IMR-90 (cell line): ENCODE measurements at regions not wholly inside any gene's neighbourhood (a gene's known extent, or its start where the extent isn't known, plus 50 kb on each side); places are given as distances from the start of the nearest gene placed in this dataset.
A peak's percentile ranks its signal among the peaks of the same experiment; 100 is the strongest.

Experiments
- ATAC-seq: fragments of 200-7000 bp; cut with Tn5 transposase; 2 replicates; pipeline ENCODE4 v1.9.1; 2020; ENCODE audit warnings: low read depth, mild to moderate bottlenecking, moderate library complexity
- BruUV-seq: library from RNA; stranded (reverse); fragments of 400-500 nt; replicated peaks from 2 replicates; lab custom pipeline; 2021; lab: Mats Ljungman, UMichigan
- CTCF ChIA-PET: fragments of 300-600 bp; formaldehyde crosslinking; extraction: SDS; loops from one replicate; lab custom pipeline; 2021; ENCODE audit warnings: antibody characterized with exemption; lab: Yijun Ruan, JAX
- POLR2A ChIA-PET: fragments of 300-600 bp; sonication (Branson Sonifier 250); formaldehyde crosslinking; loops from one replicate; lab custom pipeline; 2022; ENCODE audit warnings: antibody characterized with exemption; ENCODE audit not compliant: unreplicated experiment; lab: Charles Lee
- DNase-seq: peaks from one replicate; pipeline ENCODE4 v3.0.0; 2013
- H2AFZ ChIP-seq: replicated peaks from 2 replicates; pipeline ENCODE3; 2013; ENCODE audit warnings: low read length, mild to moderate bottlenecking; ENCODE audit not compliant: poor library complexity
- H2AK5ac ChIP-seq: 2 replicates; pipeline ENCODE4 v1.6.1; 2013; ENCODE audit warnings: low read depth, low read length, inconsistent platforms
- H2AK9ac ChIP-seq: replicated peaks from 2 replicates; pipeline ENCODE3; 2013; ENCODE audit warnings: mild to moderate bottlenecking, low read depth, low read length, moderate library complexity; ENCODE audit not compliant: poor library complexity
- H2BK120ac ChIP-seq: 2 replicates; pipeline ENCODE4 v1.6.1; 2013; ENCODE audit warnings: low read depth, low read length, inconsistent platforms
- H2BK15ac ChIP-seq: 3 replicates; pipeline ENCODE4 v1.6.1; 2013; ENCODE audit warnings: low read depth, low read length, inconsistent platforms
- H2BK20ac ChIP-seq: 2 replicates; pipeline ENCODE4 v1.6.1; 2013; ENCODE audit warnings: low read depth, mild to moderate bottlenecking, inconsistent platforms, low read length, moderate library complexity
- H2BK5ac ChIP-seq: 2 replicates; pipeline ENCODE4 v1.6.1; 2013; ENCODE audit warnings: mild to moderate bottlenecking, low read depth, low read length, inconsistent platforms; ENCODE audit not compliant: poor library complexity, severe bottlenecking
- H3K14ac ChIP-seq: replicated peaks from 2 replicates; pipeline ENCODE4 v1.6.1; 2013; ENCODE audit warnings: low read depth, low read length, inconsistent platforms
- H3K18ac ChIP-seq: 2 replicates; pipeline ENCODE4 v1.6.1; 2013; ENCODE audit warnings: low read depth, low read length, control low read depth
- H3K23ac ChIP-seq: 2 replicates; pipeline ENCODE4 v1.6.1; 2013; ENCODE audit warnings: low read depth, low read length, inconsistent platforms
- H3K27ac ChIP-seq: 2 replicates; pipeline ENCODE4 v1.5.1; 2013; ENCODE audit warnings: mild to moderate bottlenecking, control low read depth, low read length; ENCODE audit not compliant: insufficient read depth
- H3K27me3 ChIP-seq: 2 replicates; pipeline ENCODE4 v1.6.1; 2013; ENCODE audit warnings: low read length; ENCODE audit not compliant: control insufficient read depth, insufficient read depth
- H3K36me3 ChIP-seq: 2 replicates; pipeline ENCODE4 v1.6.1; 2013; ENCODE audit warnings: low read length, mixed read lengths; ENCODE audit not compliant: control insufficient read depth, insufficient read depth
- H3K4ac ChIP-seq: 2 replicates; pipeline ENCODE4 v1.6.1; 2013; ENCODE audit warnings: low read depth, low read length, inconsistent platforms
- H3K4me1 ChIP-seq: 2 replicates; pipeline ENCODE4 v1.6.1; 2013; ENCODE audit warnings: low read length, mixed read lengths; ENCODE audit not compliant: control insufficient read depth, insufficient read depth
- H3K4me2 ChIP-seq: 2 replicates; pipeline ENCODE4 v1.6.1; 2013; ENCODE audit warnings: low read depth, mild to moderate bottlenecking, control low read depth, low read length, moderate library complexity
- H3K4me3 ChIP-seq: 2 replicates; pipeline ENCODE4 v1.5.1; 2013; ENCODE audit warnings: low read depth, mild to moderate bottlenecking, control low read depth, low read length, moderate library complexity; ENCODE audit not compliant: insufficient read depth
- H3K56ac ChIP-seq: 2 replicates; pipeline ENCODE4 v1.6.1; 2013; ENCODE audit warnings: low read length, inconsistent platforms; ENCODE audit not compliant: insufficient read depth; ENCODE audit errors: extremely low read depth
- H3K79me1 ChIP-seq, 2 experiments: 2 replicates each; pipeline ENCODE4 v1.6.1; 2013; ENCODE audit warnings: low read length in 2 of 2, inconsistent platforms in 1 of 2, low read depth in 1 of 2
- H3K9ac ChIP-seq: 2 replicates; pipeline ENCODE4 v1.6.1; 2013; ENCODE audit warnings: low read depth, low read length, control low read depth
- H3K9me1 ChIP-seq: 2 replicates; pipeline ENCODE4 v1.6.1; 2013; ENCODE audit warnings: low read length, inconsistent platforms; ENCODE audit not compliant: insufficient read depth
- H3K9me3 ChIP-seq: 2 replicates; pipeline ENCODE4 v1.6.1; 2013; ENCODE audit warnings: low read length; ENCODE audit not compliant: control insufficient read depth, insufficient read depth
- H4K20me1 ChIP-seq: 2 replicates; pipeline ENCODE4 v1.6.1; 2013; ENCODE audit warnings: low read length, inconsistent platforms; ENCODE audit not compliant: insufficient read depth
- H4K5ac ChIP-seq: 2 replicates; pipeline ENCODE4 v1.6.1; 2013; ENCODE audit warnings: mild to moderate bottlenecking, low read depth, low read length, control low read depth
- H4K8ac ChIP-seq, 2 experiments: 2 replicates each; pipeline ENCODE4 v1.6.1; 2013; ENCODE audit warnings: low read depth in 2 of 2, low read length in 2 of 2, control low read depth in 1 of 2, inconsistent platforms in 1 of 2
- H4K91ac ChIP-seq: 2 replicates; pipeline ENCODE4 v1.6.1; 2013; ENCODE audit warnings: low read depth, low read length, inconsistent platforms; ENCODE audit not compliant: insufficient read depth
- BHLHE40 ChIP-seq: fragments of 150-350 bp; IDR thresholded peaks from 2 replicates; pipeline ENCODE4 v1.6.1; 2016; ENCODE audit warnings: mild to moderate bottlenecking, low read depth, low read length
- CEBPB ChIP-seq: IDR thresholded peaks from 2 replicates; pipeline ENCODE4 v1.6.1; 2012; ENCODE audit warnings: low read depth, low read length, improper control_type of control experiment
- MAZ ChIP-seq: IDR thresholded peaks from 2 replicates; pipeline ENCODE4 v1.6.1; 2012; ENCODE audit warnings: low read depth, mild to moderate bottlenecking, low read length, improper control_type of control experiment, moderate library complexity, borderline replicate concordance
- MXI1 ChIP-seq: IDR thresholded peaks from 2 replicates; pipeline ENCODE4 v1.6.1; 2012; ENCODE audit warnings: low read depth, mild to moderate bottlenecking, low read length, moderate library complexity, borderline replicate concordance
- POLR2A ChIP-seq: IDR thresholded peaks from 2 replicates; pipeline ENCODE4 v1.6.1; 2012; ENCODE audit warnings: mild to moderate bottlenecking, low read depth, low read length
- RFX5 ChIP-seq: IDR thresholded peaks from 2 replicates; pipeline ENCODE4 v1.8.0; 2012; ENCODE audit warnings: low read depth, mild to moderate bottlenecking, low read length, moderate library complexity
- SMC3 ChIP-seq: fragments of 150-350 bp; IDR thresholded peaks from 2 replicates; pipeline ENCODE4 v1.6.1; 2016; ENCODE audit warnings: low read depth, mild to moderate bottlenecking, antibody characterized with exemption, low read length, moderate library complexity
- WGBS, 2 experiments: methylation state at CpG; one replicate each; pipeline versions ENCODE4 v1.1.5 to v1.1.7; 2013; ENCODE audit warnings: missing lambda C conversion rate in 2 of 2; ENCODE audit not compliant: insufficient read length in 1 of 2; ENCODE audit errors: extremely low coverage in 2 of 2; 5-methylcytosine and 5-hydroxymethylcytosine counted together
- dilution Hi-C: fragments of 300-500 bp; cut with HindIII; formaldehyde crosslinking; loops from one replicate; pipeline ENCODE4 v1.14.3; 2018; ENCODE audit warnings: low sequenced_read_pairs; ENCODE audit not compliant: unreplicated experiment
- in situ Hi-C: fragments of 300-500 bp; cut with MboI; formaldehyde crosslinking; loops from 3 replicates; pipeline ENCODE4 v1.14.3; 2019; ENCODE audit warnings: low sequenced_read_pairs, inconsistent platforms, mixed read lengths
- intact Hi-C: fragments of 100-400 bp; cut with micrococcal nuclease; formaldehyde crosslinking; loops from 2 replicates; pipeline ENCODE4 v1.10.0; 2022

- H4K8ac ChIP-seq, result no peak overlapping the region
- no peaks in the 10 kb centered on the region for H3K79me1 ChIP-seq
- POLR2A ChIA-PET, result no interaction called here
- H4K91ac ChIP-seq, result no peak overlapping the region
- no peak overlapping the region for H2AFZ ChIP-seq
- no CpG with 5 or more reads among the region's 3 CpGs for WGBS, 2 experiments
- H3K56ac ChIP-seq, result no peak overlapping the region
- H2BK5ac ChIP-seq, result no peak overlapping the region
- H2BK20ac ChIP-seq, result no peak overlapping the region
- CTCF ChIA-PET, result no interaction called here
- DNase-seq (no peak), ATAC-seq (no peak)
- TF ChIP-seq MXI1 (no peak), MAZ (no peak), RFX5 (no peak), BHLHE40 (no peak), SMC3 (no peak), POLR2A (no peak), CEBPB (peak; percentile 73)
- H4K5ac ChIP-seq, result no peak overlapping the region
- in situ Hi-C loops, result no loop called here
- H3K27me3 ChIP-seq, result no peaks in the 10 kb centered on the region
- H3K4ac ChIP-seq, result no peak overlapping the region
- no peak overlapping the region for H3K4me2 ChIP-seq
- H2AK9ac ChIP-seq, result no peak overlapping the region
- no peaks in the 10 kb centered on the region for H3K36me3 ChIP-seq
- no peak overlapping the region for H2BK120ac ChIP-seq
- no peak overlapping the region for H3K9ac ChIP-seq
- no peaks in the 10 kb centered on the region for H3K9me3 ChIP-seq
- BruUV-seq, result no TSS peak
- no peak overlapping the region for H3K27ac ChIP-seq
- dilution Hi-C loops, result no loop called here
- H3K4me3 ChIP-seq, result no peak overlapping the region
- H3K9me1 ChIP-seq, result no peaks in the 10 kb centered on the region
- H2BK15ac ChIP-seq, result no peak overlapping the region
- H4K20me1 ChIP-seq, result no peaks in the 10 kb centered on the region
- H3K18ac ChIP-seq, result no peak overlapping the region
- H2AK5ac ChIP-seq, result no peak overlapping the region
- intact Hi-C loops, result no loop called here
- H3K23ac ChIP-seq, result no peak overlapping the region
- H3K4me1 ChIP-seq, result no peaks in the 10 kb centered on the region
- H3K14ac ChIP-seq, result no peak overlapping the region
Measured at GRCh38 chr7:42378149-42378548, 141.1 kb upstream of the GLI3 start.
